Chondrocyte (in vitro differentiated cells): ENCODE measurements at regions not wholly inside any gene's neighbourhood (a gene's known extent, or its start where the extent isn't known, plus 50 kb on each side); places are given as distances from the start of the nearest gene placed in this dataset.
"Not testable (repeated sequence)": the region's sequence is repeated elsewhere in the genome, so short reads cannot be mapped to it uniquely, and the experiment has no call there.

ENCODE experiments used
- DNase-seq: peaks from one replicate; pipeline ENCODE4 v3.0.0; 2021; ENCODE audit warnings: mixed read lengths, low spot score
- H3K27ac Mint-ChIP-seq: one replicate; pipeline ENCODE4 v1.8.0; 2021; ENCODE audit warnings: mild to moderate bottlenecking, moderate library complexity, mixed read lengths; ENCODE audit not compliant: unreplicated experiment
- H3K27me3 Mint-ChIP-seq: 2 replicates; pipeline ENCODE4 v1.8.0; 2021; ENCODE audit warnings: low read depth, mixed read lengths
- H3K36me3 Mint-ChIP-seq: 2 replicates; pipeline ENCODE4 v1.8.0; 2021; ENCODE audit warnings: low read depth, mixed read lengths
- H3K4me1 Mint-ChIP-seq: 2 replicates; pipeline ENCODE4 v1.8.0; 2021; ENCODE audit warnings: low read depth, mild to moderate bottlenecking, mixed read lengths
- H3K4me3 Mint-ChIP-seq: one replicate; pipeline ENCODE4 v1.8.0; 2021; ENCODE audit warnings: mild to moderate bottlenecking, moderate library complexity, mixed read lengths; ENCODE audit not compliant: unreplicated experiment
- H3K9me3 Mint-ChIP-seq: 2 replicates; pipeline ENCODE4 v1.8.0; 2021; ENCODE audit warnings: low read depth, mixed read lengths
- CTCF ChIP-seq: fragments of 200-600 bp; sonication (generic); IDR thresholded peaks from 2 replicates; pipeline ENCODE4 v1.5.0; 2021; ENCODE audit warnings: antibody characterized with exemption, mild to moderate bottlenecking, moderate library complexity

GRCh38 chr16:73945631-73946030 is 351.0 kb upstream of the PSMD7 start:
- no peak for TF ChIP-seq CTCF
- no peak overlapping the region for H3K4me3 Mint-ChIP-seq
- H3K27me3 Mint-ChIP-seq: peaks cover 3% of the 10 kb centered on the region
- no peaks in the 10 kb centered on the region for H3K9me3 Mint-ChIP-seq
- no peak overlapping the region for H3K27ac Mint-ChIP-seq
- no peaks in the 10 kb centered on the region for H3K36me3 Mint-ChIP-seq
- H3K4me1 Mint-ChIP-seq: peaks cover 22% of the 10 kb centered on the region
- no peak for DNase-seq

- DNase-seq, H3K27ac Mint-ChIP-seq, H3K36me3 Mint-ChIP-seq, H3K4me3 Mint-ChIP-seq, H3K4me1 Mint-ChIP-seq, H3K9me3 Mint-ChIP-seq, H3K27me3 Mint-ChIP-seq: not testable (repeated sequence)
Measured at GRCh38 chr16:73943184-73943583, 353.4 kb upstream of the PSMD7 start.

GRCh38 chr16:73940786-73941185 is 355.8 kb upstream of the PSMD7 start:
- H3K36me3 Mint-ChIP-seq, H3K4me3 Mint-ChIP-seq, H3K27ac Mint-ChIP-seq, H3K27me3 Mint-ChIP-seq, DNase-seq, H3K4me1 Mint-ChIP-seq: not testable (repeated sequence)
- peaks cover 11% of the 10 kb centered on the region for H3K9me3 Mint-ChIP-seq

- peaks cover 4% of the 10 kb centered on the region for H3K36me3 Mint-ChIP-seq
- H3K4me3 Mint-ChIP-seq: no peak overlapping the region
- no peak for DNase-seq
- H3K4me1 Mint-ChIP-seq: no peaks in the 10 kb centered on the region
- no peak overlapping the region for H3K27ac Mint-ChIP-seq
- TF ChIP-seq CTCF: no peak
- H3K27me3 Mint-ChIP-seq: peaks cover 11% of the 10 kb centered on the region
- H3K9me3 Mint-ChIP-seq: peaks cover 31% of the 10 kb centered on the region
Measured at GRCh38 chr16:73923951-73924350, 372.7 kb upstream of the PSMD7 start.

GRCh38 chr16:73921295-73921694 is 375.3 kb upstream of the PSMD7 start:
- peaks cover 12% of the 10 kb centered on the region for H3K9me3 Mint-ChIP-seq
- H3K36me3 Mint-ChIP-seq: no peaks in the 10 kb centered on the region
- no peak overlapping the region for H3K27ac Mint-ChIP-seq
- H3K4me1 Mint-ChIP-seq: no peaks in the 10 kb centered on the region
- DNase-seq: no peak
- H3K27me3 Mint-ChIP-seq: peaks cover 23% of the 10 kb centered on the region
- no peak overlapping the region for H3K4me3 Mint-ChIP-seq
- no peak for TF ChIP-seq CTCF

- Mint-ChIP-seq H3K27me3 (peaks cover 26% of the 10 kb centered on the region), H3K4me1 (no peaks in the 10 kb centered on the region), H3K9me3 (no peaks in the 10 kb centered on the region), H3K36me3 (no peaks in the 10 kb centered on the region), H3K27ac (no peak overlapping the region), H3K4me3 (no peak overlapping the region)
- no peak for DNase-seq
- TF ChIP-seq CTCF: no peak
Measured at GRCh38 chr16:73916829-73917594, 379.6 kb upstream of the PSMD7 start.
